Activated CD8-positive, alpha-beta memory T cell treated with anti-CD3 and anti-CD28 coated beads for 36 hours (primary cell): ENCODE measurements at regions not wholly inside any gene's neighbourhood (a gene's known extent, or its start where the extent isn't known, plus 50 kb on each side); places are given as distances from the start of the nearest gene placed in this dataset.

ENCODE experiments used
- CTCF ChIA-PET: fragments of 350-600 bp; sonication (Branson Sonifier 250); formaldehyde crosslinking; loops from one replicate; lab custom pipeline; 2021; ENCODE audit warnings: antibody characterized with exemption; lab: Charles Lee
- POLR2A ChIA-PET: fragments of 350-600 bp; sonication (Branson Sonifier 250); formaldehyde crosslinking; loops from one replicate; lab custom pipeline; 2021; ENCODE audit warnings: antibody characterized with exemption; lab: Charles Lee

- CTCF ChIA-PET = interaction anchor here (0.7 kb wide), 1 partner anchor 670 kb away, joined by 3 read pairs; no protein-coding TSS in a partner anchor
- POLR2A ChIA-PET = no interaction called here
Measured at GRCh38 chr13:60754211-60755090, 357.4 kb downstream of the TDRD3 start.

- ChIA-PET POLR2A (no interaction called here), CTCF (no interaction called here)
Measured at GRCh38 chr13:60753641-60754040, 356.6 kb downstream of the TDRD3 start.

- CTCF ChIA-PET = no interaction called here
- POLR2A ChIA-PET = no interaction called here
Measured at GRCh38 chr13:60745343-60745742, 348.3 kb downstream of the TDRD3 start.

- POLR2A ChIA-PET = no interaction called here
- CTCF ChIA-PET = no interaction called here
Measured at GRCh38 chr13:60733933-60734332, 336.9 kb downstream of the TDRD3 start.

GRCh38 chr13:60727140-60727539 lies 330.1 kb downstream of the TDRD3 start:
- ChIA-PET CTCF (no interaction called here), POLR2A (no interaction called here)

- CTCF ChIA-PET = no interaction called here
- POLR2A ChIA-PET = no interaction called here
Measured at GRCh38 chr13:60721063-60721462, 324.0 kb downstream of the TDRD3 start.

GRCh38 chr13:60720590-60720989 lies 323.6 kb downstream of the TDRD3 start:
- POLR2A ChIA-PET = no interaction called here
- CTCF ChIA-PET = no interaction called here

GRCh38 chr13:60716313-60716712 lies 319.3 kb downstream of the TDRD3 start:
- CTCF ChIA-PET = no interaction called here
- POLR2A ChIA-PET = no interaction called here

- ChIA-PET CTCF (no interaction called here), POLR2A (no interaction called here)
Measured at GRCh38 chr13:60707878-60708277, 310.9 kb downstream of the TDRD3 start.

GRCh38 chr13:60701895-60702294 lies 304.9 kb downstream of the TDRD3 start:
- ChIA-PET POLR2A (no interaction called here), CTCF (no interaction called here)

GRCh38 chr13:60700994-60701393 lies 304.0 kb downstream of the TDRD3 start:
- ChIA-PET CTCF (no interaction called here), POLR2A (no interaction called here)

- ChIA-PET CTCF (no interaction called here), POLR2A (no interaction called here)
Measured at GRCh38 chr13:60699636-60700035, 302.6 kb downstream of the TDRD3 start.

- CTCF ChIA-PET = no interaction called here
- POLR2A ChIA-PET = no interaction called here
Measured at GRCh38 chr13:60696602-60697001, 299.6 kb downstream of the TDRD3 start.

- CTCF ChIA-PET = no interaction called here
Measured at GRCh38 chr13:60691268-60691667, 294.2 kb downstream of the TDRD3 start.

GRCh38 chr13:60690604-60691003 lies 293.6 kb downstream of the TDRD3 start:
- ChIA-PET CTCF (no interaction called here), POLR2A (no interaction called here)

More at GRCh38 chr13:60691268-60691667, 294.2 kb downstream of the TDRD3 start:
- POLR2A ChIA-PET = no interaction called here

- ChIA-PET POLR2A (no interaction called here), CTCF (no interaction called here)
Measured at GRCh38 chr13:60689571-60689970, 292.6 kb downstream of the TDRD3 start.

GRCh38 chr13:60689076-60689475 lies 292.1 kb downstream of the TDRD3 start:
- POLR2A ChIA-PET = no interaction called here
- CTCF ChIA-PET = no interaction called here

- ChIA-PET POLR2A (no interaction called here), CTCF (no interaction called here)
Measured at GRCh38 chr13:60679928-60680694, 283.1 kb downstream of the TDRD3 start.

- CTCF ChIA-PET = no interaction called here
Measured at GRCh38 chr13:60679131-60679530, 282.1 kb downstream of the TDRD3 start.

GRCh38 chr13:60671386-60671785 lies 274.4 kb downstream of the TDRD3 start:
- POLR2A ChIA-PET = no interaction called here
- CTCF ChIA-PET = no interaction called here

More at GRCh38 chr13:60679131-60679530, 282.1 kb downstream of the TDRD3 start:
- POLR2A ChIA-PET = no interaction called here

GRCh38 chr13:60663788-60664187 lies 266.8 kb downstream of the TDRD3 start:
- POLR2A ChIA-PET = no interaction called here
- CTCF ChIA-PET = no interaction called here
